ENCODE measurements at regions not wholly inside any gene's neighbourhood (a gene's known extent, or its start where the extent isn't known, plus 50 kb on each side); places are given as distances from the start of the nearest gene placed in this dataset.

GRCh38 chr12:59345406-59345805, 250.4 kb upstream of the SLC16A7 start:
- TF ChIP-seq CTCF (IDR thresholded peaks at IDR 0.05) (no peak), ZFX (IDR thresholded peaks at IDR 0.05; ENCODE audit: borderline replicate concordance) (no peak)

All from 22Rv1 (cell line).